Neural cell (in vitro differentiated cells): ENCODE measurements at regions not wholly inside any gene's neighbourhood (a gene's known extent, or its start where the extent isn't known, plus 50 kb on each side); places are given as distances from the start of the nearest gene placed in this dataset.

Source experiments
- H2AFZ ChIP-seq: fragments of 200-600, 300-800 bp; sonication (generic), shearing (Covaris generic); 2 replicates; pipeline ENCODE4 v1.6.0; 2014; ENCODE audit warnings: low read depth, mild to moderate bottlenecking, antibody characterized with exemption, low read length, moderate library complexity
- H3F3A ChIP-seq: fragments of 200-600 bp; shearing (Covaris generic); 2 replicates; pipeline ENCODE4 v1.6.1; 2016; ENCODE audit warnings: mild to moderate bottlenecking, moderate library complexity, mixed read lengths, antibody characterized with exemption, low read length; ENCODE audit not compliant: insufficient read depth, poor library complexity, severe bottlenecking
- H3K27ac ChIP-seq: fragments of 200-600, 300-800 bp; sonication (generic), shearing (Covaris generic); 2 replicates; pipeline ENCODE4 v1.5.1; 2014; ENCODE audit warnings: mild to moderate bottlenecking, low read length, moderate library complexity
- H3K27me3 ChIP-seq: fragments of 300-800, 200-600 bp; sonication (generic), shearing (Covaris generic); 2 replicates; pipeline ENCODE4 v1.6.0; 2014; ENCODE audit warnings: mild to moderate bottlenecking, low read depth, low read length, moderate library complexity; ENCODE audit not compliant: insufficient read depth
- H3K36me3 ChIP-seq: fragments of 300-800, 200-600 bp; sonication (generic), shearing (Covaris generic); 2 replicates; pipeline ENCODE4 v1.5.1; 2014; ENCODE audit warnings: mild to moderate bottlenecking, antibody characterized with exemption, low read length, moderate library complexity; ENCODE audit not compliant: insufficient read depth
- H3K4me2 ChIP-seq: fragments of 300-800, 200-600 bp; sonication (generic), shearing (Covaris generic); 2 replicates; pipeline ENCODE4 v1.6.0; 2014; ENCODE audit warnings: mild to moderate bottlenecking, low read length
- H3K4me3 ChIP-seq: fragments of 300-800, 200-600 bp; sonication (generic), shearing (Covaris generic); 2 replicates; pipeline ENCODE4 v1.5.1; 2014; ENCODE audit warnings: mild to moderate bottlenecking, low read length, moderate library complexity
- H3K79me2 ChIP-seq: fragments of 200-600 bp; shearing (Covaris generic); replicated peaks from 2 replicates; pipeline ENCODE4 v1.6.0; 2014; ENCODE audit warnings: mild to moderate bottlenecking, low read length, moderate library complexity; ENCODE audit not compliant: insufficient read depth
- H3K9ac ChIP-seq: fragments of 300-800, 200-600 bp; sonication (generic), shearing (Covaris generic); 2 replicates; pipeline ENCODE4 v1.6.1; 2016; ENCODE audit warnings: mild to moderate bottlenecking, low read length, mixed read lengths
- H3K9me2 ChIP-seq: fragments of 200-600 bp; shearing (Covaris generic); 2 replicates; pipeline ENCODE4 v1.6.1; 2016; ENCODE audit warnings: mild to moderate bottlenecking, low read length, mixed read lengths; ENCODE audit not compliant: insufficient read depth
- H3K9me3 ChIP-seq: fragments of 200-600, 300-800 bp; sonication (generic), shearing (Covaris generic); 2 replicates; pipeline ENCODE4 v1.6.1; 2016; ENCODE audit warnings: mild to moderate bottlenecking, mixed run types, low read length, moderate library complexity, mixed read lengths
- H4K20me1 ChIP-seq: fragments of 200-600 bp; shearing (Covaris generic); 2 replicates; pipeline ENCODE4 v1.6.1; 2016; ENCODE audit warnings: mild to moderate bottlenecking, mixed run types; ENCODE audit not compliant: insufficient read depth
- EP300 ChIP-seq: fragments of 450-650 bp; conservative IDR thresholded peaks from 2 replicates; pipeline ENCODE4 v1.6.1; 2014; ENCODE audit warnings: antibody characterized with exemption, mild to moderate bottlenecking, moderate library complexity; ENCODE audit not compliant: poor library complexity, severe bottlenecking
- EZH2 ChIP-seq: fragments of 200-600, 300-800 bp; shearing (Covaris generic), sonication (generic); IDR thresholded peaks from 2 replicates; pipeline ENCODE4 v1.6.1; 2014; ENCODE audit warnings: antibody characterized with exemption, low read length, borderline replicate concordance, mild to moderate bottlenecking; ENCODE audit not compliant: insufficient read depth, poor library complexity, severe bottlenecking
- MXI1 ChIP-seq: fragments of 450-650 bp; conservative IDR thresholded peaks from 2 replicates; pipeline ENCODE4 v1.6.1; 2014; ENCODE audit warnings: antibody characterized with exemption, mild to moderate bottlenecking; ENCODE audit not compliant: poor library complexity, severe bottlenecking
- POLR2AphosphoS5 ChIP-seq: IDR thresholded peaks from 2 replicates; pipeline ENCODE4 v1.6.1; 2012
- RAD21 ChIP-seq: fragments of 450-650 bp; conservative IDR thresholded peaks from 2 replicates; pipeline ENCODE4 v1.6.1; 2014; ENCODE audit warnings: antibody characterized with exemption, mild to moderate bottlenecking, moderate library complexity
- SMC3 ChIP-seq: fragments of 450-650 bp; conservative IDR thresholded peaks from 2 replicates; pipeline ENCODE4 v1.6.1; 2014; ENCODE audit warnings: antibody characterized with exemption, mild to moderate bottlenecking, moderate library complexity; ENCODE audit not compliant: poor library complexity
- TAF1 ChIP-seq: IDR thresholded peaks from 2 replicates; pipeline ENCODE4 v1.6.1; 2012; ENCODE audit warnings: low read depth
- TF ChIP-seq, protein P1 (sequence below): fragments of 450-650 bp; IDR thresholded peaks from 2 replicates; pipeline ENCODE4 v1.5.1; 2014; ENCODE audit warnings: antibody characterized with exemption, mild to moderate bottlenecking, moderate library complexity; ENCODE audit not compliant: poor library complexity, severe bottlenecking
- TF ChIP-seq, protein P2 (sequence below): IDR thresholded peaks from 2 replicates; pipeline ENCODE4 v1.6.1; 2012; ENCODE audit warnings: borderline replicate concordance

DNA sequence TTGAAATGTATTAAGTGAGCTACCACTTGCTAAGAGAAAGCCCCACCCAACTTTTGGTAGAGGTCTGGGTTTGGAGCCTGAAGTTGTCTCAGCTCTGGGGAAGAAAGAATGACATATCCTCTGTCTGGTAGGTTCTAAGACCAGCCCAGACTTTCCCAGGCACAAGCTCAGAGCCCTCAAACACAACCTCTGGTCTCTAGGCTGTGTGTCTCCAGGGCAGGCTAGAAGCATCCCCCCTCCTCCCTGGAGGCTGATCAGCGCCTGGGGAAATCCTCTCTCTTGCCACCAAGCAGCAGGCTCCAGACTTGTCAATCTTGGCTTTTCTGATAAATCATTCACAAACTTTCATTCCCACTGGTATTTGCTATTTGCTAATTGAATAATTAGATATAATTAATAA, 226.5 kb upstream of the CST7 start:
- Histone ChIP-seq H3K36me3 (no peaks in the 10 kb centered on the region), H2AFZ (no peak overlapping the region), H3K4me3 (no peak overlapping the region), H3K9ac (no peak overlapping the region), H3K9me3 (no peaks in the 10 kb centered on the region), H3K27me3 (no peaks in the 10 kb centered on the region), H3F3A (no peaks in the 10 kb centered on the region), H3K9me2 (no peaks in the 10 kb centered on the region), H4K20me1 (no peaks in the 10 kb centered on the region), H3K27ac (no peak overlapping the region), H3K79me2 (no peaks in the 10 kb centered on the region), H3K4me2 (peak overlapping the region; percentile 38)
- no peak for TF ChIP-seq POLR2AphosphoS5
- TF ChIP-seq MXI1: no peak
- TF ChIP-seq, protein P1, sequence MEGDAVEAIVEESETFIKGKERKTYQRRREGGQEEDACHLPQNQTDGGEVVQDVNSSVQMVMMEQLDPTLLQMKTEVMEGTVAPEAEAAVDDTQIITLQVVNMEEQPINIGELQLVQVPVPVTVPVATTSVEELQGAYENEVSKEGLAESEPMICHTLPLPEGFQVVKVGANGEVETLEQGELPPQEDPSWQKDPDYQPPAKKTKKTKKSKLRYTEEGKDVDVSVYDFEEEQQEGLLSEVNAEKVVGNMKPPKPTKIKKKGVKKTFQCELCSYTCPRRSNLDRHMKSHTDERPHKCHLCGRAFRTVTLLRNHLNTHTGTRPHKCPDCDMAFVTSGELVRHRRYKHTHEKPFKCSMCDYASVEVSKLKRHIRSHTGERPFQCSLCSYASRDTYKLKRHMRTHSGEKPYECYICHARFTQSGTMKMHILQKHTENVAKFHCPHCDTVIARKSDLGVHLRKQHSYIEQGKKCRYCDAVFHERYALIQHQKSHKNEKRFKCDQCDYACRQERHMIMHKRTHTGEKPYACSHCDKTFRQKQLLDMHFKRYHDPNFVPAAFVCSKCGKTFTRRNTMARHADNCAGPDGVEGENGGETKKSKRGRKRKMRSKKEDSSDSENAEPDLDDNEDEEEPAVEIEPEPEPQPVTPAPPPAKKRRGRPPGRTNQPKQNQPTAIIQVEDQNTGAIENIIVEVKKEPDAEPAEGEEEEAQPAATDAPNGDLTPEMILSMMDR: no peak
- no peak for TF ChIP-seq EZH2
- TF ChIP-seq, protein P2, sequence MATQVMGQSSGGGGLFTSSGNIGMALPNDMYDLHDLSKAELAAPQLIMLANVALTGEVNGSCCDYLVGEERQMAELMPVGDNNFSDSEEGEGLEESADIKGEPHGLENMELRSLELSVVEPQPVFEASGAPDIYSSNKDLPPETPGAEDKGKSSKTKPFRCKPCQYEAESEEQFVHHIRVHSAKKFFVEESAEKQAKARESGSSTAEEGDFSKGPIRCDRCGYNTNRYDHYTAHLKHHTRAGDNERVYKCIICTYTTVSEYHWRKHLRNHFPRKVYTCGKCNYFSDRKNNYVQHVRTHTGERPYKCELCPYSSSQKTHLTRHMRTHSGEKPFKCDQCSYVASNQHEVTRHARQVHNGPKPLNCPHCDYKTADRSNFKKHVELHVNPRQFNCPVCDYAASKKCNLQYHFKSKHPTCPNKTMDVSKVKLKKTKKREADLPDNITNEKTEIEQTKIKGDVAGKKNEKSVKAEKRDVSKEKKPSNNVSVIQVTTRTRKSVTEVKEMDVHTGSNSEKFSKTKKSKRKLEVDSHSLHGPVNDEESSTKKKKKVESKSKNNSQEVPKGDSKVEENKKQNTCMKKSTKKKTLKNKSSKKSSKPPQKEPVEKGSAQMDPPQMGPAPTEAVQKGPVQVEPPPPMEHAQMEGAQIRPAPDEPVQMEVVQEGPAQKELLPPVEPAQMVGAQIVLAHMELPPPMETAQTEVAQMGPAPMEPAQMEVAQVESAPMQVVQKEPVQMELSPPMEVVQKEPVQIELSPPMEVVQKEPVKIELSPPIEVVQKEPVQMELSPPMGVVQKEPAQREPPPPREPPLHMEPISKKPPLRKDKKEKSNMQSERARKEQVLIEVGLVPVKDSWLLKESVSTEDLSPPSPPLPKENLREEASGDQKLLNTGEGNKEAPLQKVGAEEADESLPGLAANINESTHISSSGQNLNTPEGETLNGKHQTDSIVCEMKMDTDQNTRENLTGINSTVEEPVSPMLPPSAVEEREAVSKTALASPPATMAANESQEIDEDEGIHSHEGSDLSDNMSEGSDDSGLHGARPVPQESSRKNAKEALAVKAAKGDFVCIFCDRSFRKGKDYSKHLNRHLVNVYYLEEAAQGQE: no peak
- no peak for TF ChIP-seq SMC3
- TF ChIP-seq EP300: no peak
- TF ChIP-seq TAF1: no peak
- TF ChIP-seq RAD21: no peak

DNA sequence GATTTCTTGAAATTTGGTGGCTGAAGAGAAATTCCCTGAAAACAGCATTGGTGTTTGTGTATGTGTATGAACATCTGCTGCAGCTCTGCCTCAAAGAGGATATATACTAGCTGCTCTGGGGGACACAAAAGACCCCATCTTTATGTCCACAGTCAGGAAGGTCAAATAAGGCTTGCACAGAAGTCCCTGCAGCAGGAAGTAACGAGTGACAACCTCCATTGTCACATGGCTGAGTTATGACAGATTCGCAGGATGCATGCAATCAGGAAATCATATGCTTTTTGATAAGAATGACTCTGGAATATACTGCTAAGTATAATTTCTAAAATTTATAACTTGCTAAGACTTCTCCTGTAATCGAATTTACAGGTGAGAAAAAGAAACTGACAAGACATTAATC, 225.9 kb upstream of the CST7 start:
- H3K27ac ChIP-seq: no peak overlapping the region
- H3K9me2 ChIP-seq: no peaks in the 10 kb centered on the region
- H3F3A ChIP-seq: no peaks in the 10 kb centered on the region
- H3K9ac ChIP-seq: no peak overlapping the region
- no peaks in the 10 kb centered on the region for H3K79me2 ChIP-seq
- TF ChIP-seq TAF1 (no peak), POLR2AphosphoS5 (peak; percentile 5)
- H3K4me3 ChIP-seq: no peak overlapping the region
- no peaks in the 10 kb centered on the region for H3K36me3 ChIP-seq
- no peaks in the 10 kb centered on the region for H3K9me3 ChIP-seq
- peak overlapping the region; percentile 38 for H3K4me2 ChIP-seq
- H2AFZ ChIP-seq: no peak overlapping the region
- H4K20me1 ChIP-seq: no peaks in the 10 kb centered on the region
- no peaks in the 10 kb centered on the region for H3K27me3 ChIP-seq
